Stimulated activated CD4-positive, alpha-beta T cell treated with anti-CD3 and anti-CD28 coated beads, Interleukin-1b, Interleukin-23, amount 100 ng/mL, for 48 hours (primary cell): ENCODE measurements at regions not wholly inside any gene's neighbourhood (a gene's known extent, or its start where the extent isn't known, plus 50 kb on each side); places are given as distances from the start of the nearest gene placed in this dataset.

ENCODE experiments used
- DNase-seq: peaks from one replicate; pipeline ENCODE4 v3.0.0-alpha.2; 2020

- DNase-seq = no peak
Measured at GRCh38 chr2:134103196-134103595, 150.7 kb upstream of the MGAT5 start.

- peak; percentile 24 for DNase-seq
Measured at GRCh38 chr2:134104754-134105153, 149.1 kb upstream of the MGAT5 start.

- no peak for DNase-seq
Measured at GRCh38 chr2:134107402-134107801, 146.5 kb upstream of the MGAT5 start.

GRCh38 chr2:134108113-134108512 lies 145.8 kb upstream of the MGAT5 start:
- DNase-seq = no peak

- no peak for DNase-seq
Measured at GRCh38 chr2:134109246-134109645, 144.6 kb upstream of the MGAT5 start.

- DNase-seq = no peak
Measured at GRCh38 chr2:134109725-134110124, 144.1 kb upstream of the MGAT5 start.

GRCh38 chr2:134110532-134110931 lies 143.3 kb upstream of the MGAT5 start:
- no peak for DNase-seq

GRCh38 chr2:134117676-134118075 lies 136.2 kb upstream of the MGAT5 start:
- DNase-seq = no peak

GRCh38 chr2:134118279-134119116 lies 135.4 kb upstream of the MGAT5 start:
- DNase-seq = peak; percentile 85

- no peak for DNase-seq
Measured at GRCh38 chr2:134119117-134119712, 134.7 kb upstream of the MGAT5 start.

- peak; percentile 78 for DNase-seq
Measured at GRCh38 chr2:134119713-134120405, 134.0 kb upstream of the MGAT5 start.

- DNase-seq = no peak
Measured at GRCh38 chr2:134120406-134120732, 133.5 kb upstream of the MGAT5 start.

GRCh38 chr2:134120733-134121630 lies 132.9 kb upstream of the MGAT5 start:
- peak; percentile 64 for DNase-seq

GRCh38 chr2:134122610-134123009 lies 131.3 kb upstream of the MGAT5 start:
- DNase-seq = no peak

- DNase-seq = no peak
Measured at GRCh38 chr2:134123332-134123731, 130.5 kb upstream of the MGAT5 start.

GRCh38 chr2:134124047-134124753 lies 129.7 kb upstream of the MGAT5 start:
- no peak for DNase-seq

- DNase-seq = peak; percentile 82
Measured at GRCh38 chr2:134127496-134127895, 126.4 kb upstream of the MGAT5 start.

GRCh38 chr2:134128746-134129145 lies 125.1 kb upstream of the MGAT5 start:
- DNase-seq = no peak

- no peak for DNase-seq
Measured at GRCh38 chr2:134129900-134130537, 123.9 kb upstream of the MGAT5 start.

- DNase-seq = no peak
Measured at GRCh38 chr2:134131681-134132489, 122.0 kb upstream of the MGAT5 start.

GRCh38 chr2:134132490-134132857 lies 121.4 kb upstream of the MGAT5 start:
- DNase-seq = no peak
